ENCODE measurements at regions not wholly inside any gene's neighbourhood (a gene's known extent, or its start where the extent isn't known, plus 50 kb on each side); places are given as distances from the start of the nearest gene placed in this dataset.

- H3K4me3 ChIP-seq (replicated peaks; ENCODE audit: low read depth, low read length): no peak overlapping the region
- no peak for DNase-seq (ENCODE audit: extremely low read depth, low read depth)
- no peak for TF ChIP-seq CTCF (IDR thresholded peaks at IDR 0.05; ENCODE audit: low read depth, low read length, missing control alignments)
Observed at GRCh38 chr6:49088631-49089030, 374.4 kb downstream of the MMUT start.

- H3K4me3 ChIP-seq (replicated peaks; ENCODE audit: low read depth, low read length): no peak overlapping the region
- no peak for TF ChIP-seq CTCF (IDR thresholded peaks at IDR 0.05; ENCODE audit: low read depth, low read length, missing control alignments)
- DNase-seq (ENCODE audit: extremely low read depth, low read depth): no peak
Observed at GRCh38 chr6:49087369-49087768, 375.7 kb downstream of the MMUT start.

- TF ChIP-seq CTCF (IDR thresholded peaks at IDR 0.05; ENCODE audit: low read depth, low read length, missing control alignments): no peak
- DNase-seq (ENCODE audit: extremely low read depth, low read depth): no peak
- no peak overlapping the region for H3K4me3 ChIP-seq (replicated peaks; ENCODE audit: low read depth, low read length)
Observed at GRCh38 chr6:49082611-49083010, 380.4 kb downstream of the MMUT start.

GRCh38 chr6:49072885-49073620 is 390.0 kb downstream of the MMUT start:
- no peak overlapping the region for H3K4me3 ChIP-seq (replicated peaks; ENCODE audit: low read depth, low read length)
- TF ChIP-seq CTCF (IDR thresholded peaks at IDR 0.05; ENCODE audit: low read depth, low read length, missing control alignments): no peak
- no peak for DNase-seq (ENCODE audit: extremely low read depth, low read depth)

- no peak for DNase-seq (ENCODE audit: extremely low read depth, low read depth)
- H3K4me3 ChIP-seq (replicated peaks; ENCODE audit: low read depth, low read length): no peak overlapping the region
- no peak for TF ChIP-seq CTCF (IDR thresholded peaks at IDR 0.05; ENCODE audit: low read depth, low read length, missing control alignments)
Observed at GRCh38 chr6:49072146-49072545, 390.9 kb downstream of the MMUT start.

- no peak overlapping the region for H3K4me3 ChIP-seq (replicated peaks; ENCODE audit: low read depth, low read length)
- no peak for DNase-seq (ENCODE audit: extremely low read depth, low read depth)
- no peak for TF ChIP-seq CTCF (IDR thresholded peaks at IDR 0.05; ENCODE audit: low read depth, low read length, missing control alignments)
Observed at GRCh38 chr6:49070411-49070810, 392.6 kb downstream of the MMUT start.

GRCh38 chr6:49054311-49054710 is 408.7 kb downstream of the MMUT start:
- TF ChIP-seq CTCF (IDR thresholded peaks at IDR 0.05; ENCODE audit: low read depth, low read length, missing control alignments): no peak

More at GRCh38 chr6:49054311-49054710, 408.7 kb downstream of the MMUT start:
- no peak for DNase-seq (ENCODE audit: extremely low read depth, low read depth)
- H3K4me3 ChIP-seq (replicated peaks; ENCODE audit: low read depth, low read length): no peak overlapping the region
